ENCODE measurements at regions not wholly inside any gene's neighbourhood (a gene's known extent, or its start where the extent isn't known, plus 50 kb on each side); places are given as distances from the start of the nearest gene placed in this dataset.

- peaks cover 0 to 34% (median 0%) of the 10 kb centered on the region in 3 donors for H3K9me3 ChIP-seq
- peaks cover 59% of the 10 kb centered on the region for H3K27me3 ChIP-seq
- no peaks in the 10 kb centered on the region for H3K36me3 ChIP-seq
- WGBS, 2 donors (ENCODE audit: low coverage in 1 of 2), result 72 to 77% methylated on average over 9 of the region's 11 CpGs
- no peak overlapping the region for H3K4me3 ChIP-seq
- no peaks in the 10 kb centered on the region for H3K4me1 ChIP-seq
- no peak for ATAC-seq
- no peak for TF ChIP-seq EP300 (IDR thresholded peaks at IDR 0.05)
- no peak overlapping the region for H3K27ac ChIP-seq
Observed at GRCh38 chrX:794311-794710, 163.7 kb downstream of the SHOX start.

- peaks cover 0 to 28% (median 0%) of the 10 kb centered on the region in 3 donors for H3K9me3 ChIP-seq
- H3K4me1 ChIP-seq, result no peaks in the 10 kb centered on the region
- WGBS, 2 donors (ENCODE audit: low coverage in 1 of 2), result 79 to 100% methylated on average over 1 to 8 of the region's 24 CpGs
- H3K27ac ChIP-seq, result no peak overlapping the region
- no peak for TF ChIP-seq EP300 (IDR thresholded peaks at IDR 0.05)
- no peak for TF ChIP-seq POLR2AphosphoS5 (IDR thresholded peaks at IDR 0.05)
- TF ChIP-seq CTCF (IDR thresholded peaks at IDR 0.05), result no peak
- no peak for TF ChIP-seq POLR2A (IDR thresholded peaks at IDR 0.05)
- no peak overlapping the region for H3K4me3 ChIP-seq
- no peaks in the 10 kb centered on the region for H3K36me3 ChIP-seq
- peaks cover 65% of the 10 kb centered on the region for H3K27me3 ChIP-seq
- ATAC-seq, result no peak
Observed at GRCh38 chrX:793216-793770, 162.7 kb downstream of the SHOX start.

GRCh38 chrX:791479-792034, 161.0 kb downstream of the SHOX start:
- peaks cover 76% of the 10 kb centered on the region for H3K27me3 ChIP-seq
- H3K36me3 ChIP-seq, result no peaks in the 10 kb centered on the region
- WGBS, 2 donors (ENCODE audit: low coverage in 1 of 2), result 2 to 18% methylated on average over 8 to 14 of the region's 14 CpGs
- no peak for ATAC-seq
- no peak overlapping the region for H3K4me3 ChIP-seq
- TF ChIP-seq POLR2A (IDR thresholded peaks at IDR 0.05) (no peak), CTCF (IDR thresholded peaks at IDR 0.05) (no peak), EP300 (IDR thresholded peaks at IDR 0.05) (no peak), POLR2AphosphoS5 (IDR thresholded peaks at IDR 0.05) (no peak)
- peaks cover 0 to 28% (median 0%) of the 10 kb centered on the region in 3 donors for H3K9me3 ChIP-seq
- H3K27ac ChIP-seq, result no peak overlapping the region
- H3K4me1 ChIP-seq, result no peaks in the 10 kb centered on the region

GRCh38 chrX:790783-791360, 160.3 kb downstream of the SHOX start:
- Histone ChIP-seq H3K36me3 (no peaks in the 10 kb centered on the region), H3K9me3 (peaks cover 0 to 28% (median 0%) of the 10 kb centered on the region in 3 donors), H3K4me1 (no peaks in the 10 kb centered on the region), H3K27ac (no peak overlapping the region), H3K27me3 (peaks cover 80% of the 10 kb centered on the region), H3K4me3 (no peak overlapping the region)
- no peak for ATAC-seq
- no peak for TF ChIP-seq POLR2A (IDR thresholded peaks at IDR 0.05)
- TF ChIP-seq CTCF (IDR thresholded peaks at IDR 0.05), result no peak
- TF ChIP-seq POLR2AphosphoS5 (IDR thresholded peaks at IDR 0.05), result no peak
- TF ChIP-seq EP300 (IDR thresholded peaks at IDR 0.05), result no peak
- WGBS, 2 donors (ENCODE audit: low coverage in 1 of 2), result 12 to 17% methylated on average over 8 to 28 of the region's 30 CpGs

- H3K36me3 ChIP-seq, result no peaks in the 10 kb centered on the region
- peaks cover 80% of the 10 kb centered on the region for H3K27me3 ChIP-seq
Observed at GRCh38 chrX:790041-790506, 159.5 kb downstream of the SHOX start.

More at GRCh38 chrX:790041-790506, 159.5 kb downstream of the SHOX start:
- no peak for ATAC-seq
- WGBS, 2 donors (ENCODE audit: low coverage in 1 of 2), result 6 to 15% methylated on average over 9 to 18 of the region's 18 CpGs
- Histone ChIP-seq H3K27ac (no peak overlapping the region), H3K4me1 (no peaks in the 10 kb centered on the region), H3K9me3 (peaks cover 0 to 28% (median 0%) of the 10 kb centered on the region in 3 donors), H3K4me3 (no peak overlapping the region)
- no peak for TF ChIP-seq POLR2A (IDR thresholded peaks at IDR 0.05)
- no peak for TF ChIP-seq CTCF (IDR thresholded peaks at IDR 0.05)
- no peak for TF ChIP-seq EP300 (IDR thresholded peaks at IDR 0.05)
- no peak for TF ChIP-seq POLR2AphosphoS5 (IDR thresholded peaks at IDR 0.05)

All from gastroesophageal sphincter (tissue), 4 donors.